ENCODE measurements at regions not wholly inside any gene's neighbourhood (a gene's known extent, or its start where the extent isn't known, plus 50 kb on each side); places are given as distances from the start of the nearest gene placed in this dataset.
A peak's percentile ranks its signal among the peaks of the same experiment; 100 is the strongest.

- CTCF ChIA-PET, result no interaction called here
- POLR2A ChIA-PET, result no interaction called here
- no peak for TF ChIP-seq CTCF (IDR thresholded peaks at IDR 0.05; ENCODE audit: control extremely low read depth, extremely low read depth, low read depth, missing control alignments)
- DNase-seq (ENCODE audit: extremely low spot score), result no peak
Observed at GRCh38 chr17:83149029-83149725, 69.8 kb downstream of the METRNL start.

- ChIA-PET POLR2A (no interaction called here), CTCF (interaction anchor here (1.6 kb wide), 1 partner anchor 11 kb away, joined by 4 read pairs; no protein-coding TSS in a partner anchor)
- TF ChIP-seq CTCF (IDR thresholded peaks at IDR 0.05; ENCODE audit: control extremely low read depth, extremely low read depth, low read depth, missing control alignments), result no peak
- DNase-seq (ENCODE audit: extremely low spot score), result peak; percentile 10
Observed at GRCh38 chr17:83149761-83150251, 70.4 kb downstream of the METRNL start.

GRCh38 chr17:83150369-83151055 lies 71.1 kb downstream of the METRNL start:
- DNase-seq (ENCODE audit: extremely low spot score), result no peak
- TF ChIP-seq CTCF (IDR thresholded peaks at IDR 0.05; ENCODE audit: control extremely low read depth, extremely low read depth, low read depth, missing control alignments), result no peak
- ChIA-PET CTCF (interaction anchor here (1.6 kb wide), 1 partner anchor 12 kb away, joined by 4 read pairs; no protein-coding TSS in a partner anchor), POLR2A (no interaction called here)

GRCh38 chr17:83151056-83151441 lies 71.6 kb downstream of the METRNL start:
- no peak for TF ChIP-seq CTCF (IDR thresholded peaks at IDR 0.05; ENCODE audit: control extremely low read depth, extremely low read depth, low read depth, missing control alignments)
- CTCF ChIA-PET, result interaction anchor here (1.6 kb wide), 1 partner anchor 13 kb away, joined by 4 read pairs; no protein-coding TSS in a partner anchor

GRCh38 chr17:83151442-83152226 lies 72.2 kb downstream of the METRNL start:
- no peak for DNase-seq (ENCODE audit: extremely low spot score)
- CTCF ChIA-PET, result interaction anchor here (1.6 kb wide), 1 partner anchor 13 kb away, joined by 4 read pairs; no protein-coding TSS in a partner anchor
- POLR2A ChIA-PET, result no interaction called here
- TF ChIP-seq CTCF (IDR thresholded peaks at IDR 0.05; ENCODE audit: control extremely low read depth, extremely low read depth, low read depth, missing control alignments), result no peak

More at GRCh38 chr17:83151056-83151441, 71.6 kb downstream of the METRNL start:
- POLR2A ChIA-PET, result no interaction called here
- peak; percentile 9 for DNase-seq (ENCODE audit: extremely low spot score)

- DNase-seq (ENCODE audit: extremely low spot score), result no peak
- CTCF ChIA-PET, result no interaction called here
- POLR2A ChIA-PET, result no interaction called here
- no peak for TF ChIP-seq CTCF (IDR thresholded peaks at IDR 0.05; ENCODE audit: control extremely low read depth, extremely low read depth, low read depth, missing control alignments)
Observed at GRCh38 chr17:83152227-83152744, 72.9 kb downstream of the METRNL start.

Measured in GM10248 (cell line).